ENCODE measurements at regions not wholly inside any gene's neighbourhood (a gene's known extent, or its start where the extent isn't known, plus 50 kb on each side); places are given as distances from the start of the nearest gene placed in this dataset.

DNA sequence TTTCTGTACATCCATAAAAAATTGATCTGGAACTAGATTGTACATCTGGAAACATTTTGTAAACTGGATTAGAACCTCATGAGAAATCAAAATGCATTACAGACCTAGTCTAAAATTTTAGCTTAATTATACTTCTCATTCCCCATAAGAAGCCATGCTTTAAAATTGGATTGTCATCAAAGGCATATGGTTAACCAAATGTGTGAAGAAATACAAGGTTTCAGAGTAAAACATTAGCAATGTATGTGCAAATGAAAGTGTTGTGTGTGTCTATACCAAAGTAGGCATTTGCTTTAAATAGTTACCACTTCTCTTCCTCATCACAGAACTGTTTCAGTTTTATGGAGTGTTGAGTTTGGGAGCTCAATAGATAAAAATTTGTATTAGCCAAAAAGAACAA lies 968.7 kb downstream of the EPHA3 start:
- TF ChIP-seq POLR2A (IDR thresholded peaks at IDR 0.05; ENCODE audit: low read depth, low read length) (no peak), TAF1 (IDR thresholded peaks at IDR 0.05; ENCODE audit: borderline replicate concordance, low read depth, low read length) (no peak)

Measured in GM12892 (cell line).